Stimulated activated CD8-positive, alpha-beta memory T cell treated with anti-CD3 and anti-CD28 coated beads, Interleukin-12 subunit alpha, Interleukin-12 subunit beta, amount 100 ng/mL, for 24 hours (primary cell): ENCODE measurements at regions not wholly inside any gene's neighbourhood (a gene's known extent, or its start where the extent isn't known, plus 50 kb on each side); places are given as distances from the start of the nearest gene placed in this dataset.
"Not testable (repeated sequence)": the region's sequence is repeated elsewhere in the genome, so short reads cannot be mapped to it uniquely, and the experiment has no call there.

Experiments used
- DNase-seq: peaks from one replicate; pipeline ENCODE4 v3.0.0-alpha.2; 2020; ENCODE audit errors: extremely low read depth

GRCh38 chr5:126284977-126285696 is 138.1 kb upstream of the GRAMD2B start:
- no peak for DNase-seq

- DNase-seq: not testable (repeated sequence)
These were observed 127.1 kb upstream of the GRAMD2B start for GRCh38 chr5:126296121-126296520.

- no peak for DNase-seq
These were observed 122.9 kb upstream of the GRAMD2B start for GRCh38 chr5:126300293-126300692.

GRCh38 chr5:126301056-126301455 is 122.2 kb upstream of the GRAMD2B start:
- no peak for DNase-seq

- DNase-seq: no peak
These were observed 113.3 kb upstream of the GRAMD2B start for GRCh38 chr5:126309860-126310259.

GRCh38 chr5:126311766-126312165 is 111.4 kb upstream of the GRAMD2B start:
- no peak for DNase-seq

- no peak for DNase-seq
These were observed 107.9 kb upstream of the GRAMD2B start for GRCh38 chr5:126315341-126315740.

- DNase-seq: no peak
These were observed 90.9 kb upstream of the GRAMD2B start for GRCh38 chr5:126332326-126332725.

- DNase-seq: no peak
These were observed 88.4 kb upstream of the GRAMD2B start for GRCh38 chr5:126334760-126335159.

GRCh38 chr5:126335886-126336285 is 87.3 kb upstream of the GRAMD2B start:
- DNase-seq: no peak

- no peak for DNase-seq
These were observed 84.6 kb upstream of the GRAMD2B start for GRCh38 chr5:126338635-126339034.

GRCh38 chr5:126339215-126339805 is 83.9 kb upstream of the GRAMD2B start:
- peak; percentile 1 for DNase-seq

GRCh38 chr5:126341906-126342630 is 81.1 kb upstream of the GRAMD2B start:
- DNase-seq: no peak

GRCh38 chr5:126348855-126349635 is 74.2 kb upstream of the GRAMD2B start:
- DNase-seq: no peak

GRCh38 chr5:126351153-126351552 is 72.1 kb upstream of the GRAMD2B start:
- DNase-seq: no peak

- DNase-seq: no peak
These were observed 69.0 kb upstream of the GRAMD2B start for GRCh38 chr5:126354012-126354857.

- no peak for DNase-seq
These were observed 68.1 kb upstream of the GRAMD2B start for GRCh38 chr5:126354858-126355731.

GRCh38 chr5:126355940-126356339 is 67.3 kb upstream of the GRAMD2B start:
- no peak for DNase-seq

GRCh38 chr5:126357585-126358342 is 65.4 kb upstream of the GRAMD2B start:
- no peak for DNase-seq
